ENCODE measurements at regions not wholly inside any gene's neighbourhood (a gene's known extent, or its start where the extent isn't known, plus 50 kb on each side); places are given as distances from the start of the nearest gene placed in this dataset.
A peak's percentile ranks its signal among the peaks of the same experiment; 100 is the strongest.

DNA sequence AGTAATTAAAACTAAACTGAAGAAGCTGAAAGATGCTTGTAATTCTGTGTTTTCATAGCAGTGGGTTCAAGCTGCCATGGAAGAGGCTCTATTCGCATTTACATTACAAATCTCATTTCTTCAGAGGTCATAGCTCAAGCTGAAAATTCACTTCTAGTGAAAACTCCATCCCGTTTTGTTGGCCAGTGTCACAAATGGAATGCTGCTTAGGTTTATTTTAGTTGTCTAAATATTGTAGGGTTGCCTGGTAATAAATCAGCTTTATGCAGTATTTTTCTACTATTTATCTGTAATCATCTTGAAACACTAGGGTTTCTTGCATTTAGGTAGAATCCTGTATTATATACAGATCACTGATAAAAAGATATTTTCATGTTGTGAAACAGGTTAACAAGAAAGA is 240.6 kb downstream of the PTBP2 start:
- Histone ChIP-seq H3K4me3 (no peak overlapping the region), H3K27ac (peak overlapping the region in 1 of 21 experiments; percentile 10)

- Histone ChIP-seq H3K4me3 (no peak overlapping the region), H3K27ac (peak overlapping the region in 1 of 21 experiments; percentile 10)
These were observed 241.2 kb downstream of the PTBP2 start for GRCh38 chr1:96962751-96963211.

DNA sequence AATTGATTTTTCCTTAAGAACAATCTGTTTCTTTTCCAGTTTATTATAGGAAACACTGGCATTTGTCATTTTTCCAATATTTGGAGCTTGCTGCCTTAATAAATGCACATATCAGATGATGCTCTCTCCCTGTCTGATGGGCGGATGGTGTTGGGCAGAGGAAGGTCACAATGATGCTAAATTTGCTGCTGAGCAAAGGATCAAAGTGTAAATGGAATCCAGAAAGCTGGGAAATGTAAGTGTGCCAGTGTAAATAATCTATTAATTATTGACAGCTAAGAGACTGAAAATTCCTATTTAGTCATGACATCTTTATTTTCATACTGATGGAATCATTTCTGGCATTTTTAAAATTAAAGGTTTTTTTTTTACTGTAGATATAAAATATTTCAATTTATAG is 243.2 kb downstream of the PTBP2 start:
- H3K4me3 ChIP-seq: no peak overlapping the region
- H3K27ac ChIP-seq: no peak overlapping the region

DNA sequence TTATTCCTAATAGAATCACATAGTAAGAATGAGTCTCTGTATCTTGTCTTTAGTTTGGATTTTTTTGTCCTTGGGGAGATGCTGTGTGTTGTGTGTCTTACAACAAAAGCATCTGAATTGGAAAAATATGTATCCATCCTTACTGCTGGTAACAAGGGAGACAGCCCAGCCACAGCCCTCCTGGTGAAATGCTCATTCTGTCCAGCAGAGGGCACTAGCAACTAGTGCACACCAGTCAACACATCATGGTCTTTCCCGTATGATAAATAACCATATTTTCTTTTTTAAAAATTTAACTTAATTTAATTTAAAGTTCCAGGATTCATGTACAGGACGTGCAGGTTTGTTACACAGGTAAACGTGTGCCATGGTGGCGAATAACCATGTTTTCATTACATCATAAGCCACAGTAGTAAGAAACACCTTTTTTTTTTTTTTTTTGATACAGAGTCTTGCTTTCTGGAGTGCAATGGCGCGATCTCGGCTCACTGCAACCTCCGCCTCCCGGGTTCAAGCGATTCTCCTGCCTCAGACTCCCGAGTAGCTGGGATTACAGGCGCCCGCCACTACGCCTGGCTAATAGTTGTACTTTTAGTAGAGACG is 245.1 kb downstream of the PTBP2 start:
- H3K27ac ChIP-seq: no peak overlapping the region
- no peak overlapping the region for H3K4me3 ChIP-seq

DNA sequence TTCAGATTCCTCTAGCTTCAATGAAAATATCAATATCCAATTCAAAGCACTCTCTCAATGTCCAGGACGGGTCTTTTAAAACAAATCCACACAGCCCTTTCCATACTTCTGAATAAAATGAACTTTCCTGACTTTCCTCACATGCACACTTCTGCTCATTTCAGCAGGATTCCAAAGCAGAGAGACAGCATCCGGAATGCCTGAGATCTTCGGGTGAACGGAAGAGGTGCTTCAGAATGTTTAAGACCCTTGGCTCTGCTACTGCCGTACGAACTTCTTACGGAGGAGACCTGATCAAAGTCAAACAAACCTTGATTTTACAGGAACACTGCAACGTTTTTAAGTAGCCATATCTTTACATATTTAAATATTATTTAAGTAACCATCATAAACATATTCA is 245.7 kb downstream of the PTBP2 start:
- no peak overlapping the region for H3K27ac ChIP-seq
- H3K4me3 ChIP-seq: no peak overlapping the region

- H3K27ac ChIP-seq: no peak overlapping the region
- H3K4me3 ChIP-seq: no peak overlapping the region
These were observed 247.0 kb downstream of the PTBP2 start for GRCh38 chr1:96968541-96968940.

GRCh38 chr1:96968983-96969382 is 247.4 kb downstream of the PTBP2 start:
- Histone ChIP-seq H3K27ac (no peak overlapping the region), H3K4me3 (no peak overlapping the region)

GRCh38 chr1:96969656-96970163 is 248.1 kb downstream of the PTBP2 start:
- H3K27ac ChIP-seq: no peak overlapping the region
- H3K4me3 ChIP-seq: no peak overlapping the region

DNA sequence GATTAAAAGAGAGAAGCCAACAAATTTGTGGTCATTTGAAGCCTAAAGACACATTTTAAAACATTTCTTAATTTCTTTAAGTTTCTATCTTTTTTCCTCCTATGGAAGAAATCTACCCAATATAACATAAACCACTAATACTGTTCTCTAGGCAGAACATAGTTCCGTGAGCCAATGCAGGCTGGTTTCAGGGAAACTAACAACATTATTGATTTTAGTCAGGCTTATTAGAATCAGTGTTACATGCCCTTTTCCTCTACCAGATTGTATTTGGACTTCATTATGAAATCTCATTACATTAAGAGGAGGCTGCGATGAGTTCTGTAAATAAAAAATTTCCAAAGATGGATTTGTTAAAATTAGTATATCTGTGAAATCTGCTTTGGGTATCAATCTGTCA is 249.9 kb downstream of the PTBP2 start:
- no peak overlapping the region for H3K4me3 ChIP-seq
- no peak overlapping the region for H3K27ac ChIP-seq

DNA sequence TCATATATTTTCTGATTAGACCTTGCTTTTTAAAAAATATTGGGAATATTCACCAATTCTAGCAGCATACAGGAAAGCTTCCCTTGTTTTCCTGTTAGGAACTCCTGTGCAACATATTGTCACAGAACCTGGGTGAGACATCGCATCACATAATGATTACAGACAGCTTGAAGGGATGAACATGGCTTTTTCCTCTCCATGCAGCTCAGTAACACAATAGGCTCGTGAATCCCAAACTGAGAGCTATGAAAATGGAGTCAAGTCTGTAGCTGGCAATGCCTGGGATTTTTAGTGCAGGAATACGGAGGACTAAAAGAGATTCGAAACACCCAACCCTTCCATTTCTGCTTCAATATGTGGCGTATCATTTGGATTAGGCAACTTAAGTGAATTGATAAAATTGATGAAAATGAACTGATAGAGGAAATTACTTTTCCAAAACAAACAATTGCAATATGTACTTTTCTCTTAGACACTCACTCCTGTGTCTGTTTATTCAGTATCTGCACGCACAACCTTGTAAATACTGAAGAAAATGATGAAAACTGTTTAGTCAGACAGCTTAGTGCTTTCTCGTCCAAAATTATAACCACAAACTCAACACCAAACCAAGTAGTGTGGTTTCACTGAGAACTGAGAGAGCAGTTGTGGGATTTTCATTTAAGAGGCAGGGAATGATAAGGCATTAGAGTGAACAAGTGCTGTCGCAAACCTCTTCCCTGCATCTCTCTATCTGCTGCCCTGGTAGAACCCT is 250.4 kb downstream of the PTBP2 start:
- Histone ChIP-seq H3K4me3 (no peak overlapping the region), H3K27ac (no peak overlapping the region)

DNA sequence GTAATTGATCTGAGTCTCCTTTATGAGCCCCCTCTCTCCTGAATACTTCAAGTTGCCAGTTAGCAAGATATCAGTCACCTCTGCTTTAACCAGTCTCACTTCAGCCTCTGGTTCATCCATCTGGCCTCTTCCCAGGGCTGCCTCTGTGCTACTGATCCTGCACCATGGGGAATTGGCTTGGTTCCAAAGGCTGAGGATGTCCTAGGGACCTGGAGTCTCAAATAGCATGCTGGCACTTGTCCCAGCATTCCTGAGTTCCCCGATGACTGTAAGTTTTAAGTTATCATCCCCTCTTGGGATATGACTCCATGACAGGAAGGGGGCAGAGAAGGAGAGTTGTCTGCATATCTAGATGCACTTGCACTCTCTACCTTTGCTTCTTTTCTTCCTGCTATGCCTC is 252.0 kb downstream of the PTBP2 start:
- Histone ChIP-seq H3K4me3 (no peak overlapping the region), H3K27ac (no peak overlapping the region)

GRCh38 chr1:96978444-96978843 is 256.9 kb downstream of the PTBP2 start:
- Histone ChIP-seq H3K27ac (no peak overlapping the region), H3K4me3 (no peak overlapping the region)

GRCh38 chr1:96978901-96979300 is 257.3 kb downstream of the PTBP2 start:
- H3K4me3 ChIP-seq: no peak overlapping the region
- no peak overlapping the region for H3K27ac ChIP-seq

- H3K4me3 ChIP-seq: no peak overlapping the region
- H3K27ac ChIP-seq: no peak overlapping the region
These were observed 258.0 kb downstream of the PTBP2 start for GRCh38 chr1:96979304-96980268.

- no peak overlapping the region for H3K4me3 ChIP-seq
- H3K27ac ChIP-seq: no peak overlapping the region
These were observed 258.9 kb downstream of the PTBP2 start for GRCh38 chr1:96980448-96980847.

DNA sequence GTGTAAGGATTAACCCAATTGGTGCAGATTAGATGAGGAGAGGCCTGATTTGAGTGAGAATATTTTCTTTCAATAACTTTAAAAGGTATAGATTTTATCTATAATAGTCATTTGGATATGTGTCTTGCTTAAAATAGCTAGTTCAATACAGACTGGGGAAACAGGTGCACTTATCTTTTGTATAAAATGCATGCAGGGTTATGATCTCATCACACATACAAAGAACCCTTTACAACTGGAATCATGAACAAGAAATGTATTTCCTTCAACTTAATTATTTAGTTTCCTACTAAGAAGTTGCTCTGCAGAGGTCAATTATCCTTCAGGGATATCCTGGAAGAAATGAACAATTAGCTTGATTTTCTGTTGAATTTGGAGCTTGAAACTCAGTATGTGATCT is 259.6 kb downstream of the PTBP2 start:
- no peak overlapping the region for H3K27ac ChIP-seq
- no peak overlapping the region for H3K4me3 ChIP-seq

- Histone ChIP-seq H3K27ac (no peak overlapping the region), H3K4me3 (no peak overlapping the region)
These were observed 260.5 kb downstream of the PTBP2 start for GRCh38 chr1:96982118-96982517.

- Histone ChIP-seq H3K4me3 (no peak overlapping the region), H3K27ac (no peak overlapping the region)
These were observed 262.3 kb downstream of the PTBP2 start for GRCh38 chr1:96983866-96984265.

GRCh38 chr1:96987186-96987703 is 265.7 kb downstream of the PTBP2 start:
- H3K27ac ChIP-seq: no peak overlapping the region
- no peak overlapping the region for H3K4me3 ChIP-seq

- no peak overlapping the region for H3K27ac ChIP-seq
- no peak overlapping the region for H3K4me3 ChIP-seq
These were observed 267.7 kb downstream of the PTBP2 start for GRCh38 chr1:96989302-96989701.
